ENCODE measurements at regions not wholly inside any gene's neighbourhood (a gene's known extent, or its start where the extent isn't known, plus 50 kb on each side); places are given as distances from the start of the nearest gene placed in this dataset.
"Not testable (repeated sequence)": the region's sequence is repeated elsewhere in the genome, so short reads cannot be mapped to it uniquely, and the experiment has no call there.

GRCh38 chr13:33676045-33676989, 141.6 kb upstream of the RFC3 start:
- no peak for DNase-seq

GRCh38 chr13:33677215-33677614, 140.7 kb upstream of the RFC3 start:
- DNase-seq: no peak

GRCh38 chr13:33678084-33678483, 139.9 kb upstream of the RFC3 start:
- no peak for DNase-seq

GRCh38 chr13:33678906-33679657, 138.9 kb upstream of the RFC3 start:
- DNase-seq: no peak

- DNase-seq: no peak
These were observed 138.3 kb upstream of the RFC3 start for GRCh38 chr13:33679658-33680012.

- DNase-seq: no peak
These were observed 135.9 kb upstream of the RFC3 start for GRCh38 chr13:33682020-33682564.

- not testable (repeated sequence) for DNase-seq
These were observed 135.3 kb upstream of the RFC3 start for GRCh38 chr13:33682646-33683045.

GRCh38 chr13:33683376-33683775, 134.6 kb upstream of the RFC3 start:
- no peak for DNase-seq

GRCh38 chr13:33684874-33685273, 133.1 kb upstream of the RFC3 start:
- DNase-seq: no peak

- no peak for DNase-seq
These were observed 131.0 kb upstream of the RFC3 start for GRCh38 chr13:33686772-33687480.

- DNase-seq: no peak
These were observed 127.6 kb upstream of the RFC3 start for GRCh38 chr13:33690354-33690753.

- no peak for DNase-seq
These were observed 126.0 kb upstream of the RFC3 start for GRCh38 chr13:33691980-33692379.

GRCh38 chr13:33692531-33692930, 125.4 kb upstream of the RFC3 start:
- no peak for DNase-seq

- DNase-seq: no peak
These were observed 123.4 kb upstream of the RFC3 start for GRCh38 chr13:33694546-33694945.

GRCh38 chr13:33696530-33696929, 121.4 kb upstream of the RFC3 start:
- no peak for DNase-seq

- no peak for DNase-seq
These were observed 120.0 kb upstream of the RFC3 start for GRCh38 chr13:33697926-33698325.

- no peak for DNase-seq
These were observed 110.5 kb upstream of the RFC3 start for GRCh38 chr13:33707449-33707848.

- DNase-seq: no peak
These were observed 107.0 kb upstream of the RFC3 start for GRCh38 chr13:33710924-33711323.

GRCh38 chr13:33711436-33711835, 106.5 kb upstream of the RFC3 start:
- DNase-seq: no peak

- no peak for DNase-seq
These were observed 100.2 kb upstream of the RFC3 start for GRCh38 chr13:33717775-33718174.

GRCh38 chr13:33721724-33722123, 96.2 kb upstream of the RFC3 start:
- no peak for DNase-seq

GRCh38 chr13:33722216-33722915, 95.6 kb upstream of the RFC3 start:
- DNase-seq: no peak

GRCh38 chr13:33723365-33723764, 94.6 kb upstream of the RFC3 start:
- DNase-seq: no peak
